ENCODE measurements at regions not wholly inside any gene's neighbourhood (a gene's known extent, or its start where the extent isn't known, plus 50 kb on each side); places are given as distances from the start of the nearest gene placed in this dataset.

DNA sequence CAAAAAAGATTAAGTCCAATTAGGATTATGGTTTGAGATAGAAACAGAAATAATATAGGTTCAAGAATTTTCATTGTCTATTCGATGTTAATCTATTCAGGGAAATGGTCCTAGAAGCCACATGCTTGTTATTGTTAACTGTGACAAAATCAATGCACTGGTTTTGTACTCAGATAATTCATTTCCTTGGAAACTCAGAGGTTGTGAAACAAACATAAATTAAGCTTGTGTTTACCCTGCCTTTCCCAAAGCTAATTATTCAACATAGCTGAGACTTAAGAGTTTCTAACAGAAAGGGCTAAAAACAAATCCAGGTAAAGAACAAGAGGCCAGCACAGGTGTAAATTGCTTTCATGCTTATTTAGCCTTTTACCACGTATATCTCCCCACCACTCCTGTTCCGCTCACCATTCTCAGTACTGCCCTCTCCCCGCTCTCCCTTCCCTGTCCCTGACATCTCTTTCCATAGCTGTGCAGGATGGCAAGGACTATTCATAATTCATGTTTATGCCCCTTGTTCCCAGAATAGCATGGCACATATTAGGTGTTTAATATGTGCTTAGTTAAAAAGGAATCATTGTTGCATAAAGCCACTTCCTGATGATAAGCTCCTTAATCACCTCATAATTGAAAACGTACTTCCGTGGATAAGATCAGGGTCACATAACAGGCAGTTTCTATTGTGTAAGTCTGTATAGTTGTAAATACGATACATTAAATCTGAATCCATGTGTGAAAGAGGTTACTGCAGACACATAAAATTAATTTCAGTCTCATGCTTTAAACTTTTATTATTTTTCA, 131.8 kb upstream of the USP15 start:
- TF ChIP-seq, protein P1, sequence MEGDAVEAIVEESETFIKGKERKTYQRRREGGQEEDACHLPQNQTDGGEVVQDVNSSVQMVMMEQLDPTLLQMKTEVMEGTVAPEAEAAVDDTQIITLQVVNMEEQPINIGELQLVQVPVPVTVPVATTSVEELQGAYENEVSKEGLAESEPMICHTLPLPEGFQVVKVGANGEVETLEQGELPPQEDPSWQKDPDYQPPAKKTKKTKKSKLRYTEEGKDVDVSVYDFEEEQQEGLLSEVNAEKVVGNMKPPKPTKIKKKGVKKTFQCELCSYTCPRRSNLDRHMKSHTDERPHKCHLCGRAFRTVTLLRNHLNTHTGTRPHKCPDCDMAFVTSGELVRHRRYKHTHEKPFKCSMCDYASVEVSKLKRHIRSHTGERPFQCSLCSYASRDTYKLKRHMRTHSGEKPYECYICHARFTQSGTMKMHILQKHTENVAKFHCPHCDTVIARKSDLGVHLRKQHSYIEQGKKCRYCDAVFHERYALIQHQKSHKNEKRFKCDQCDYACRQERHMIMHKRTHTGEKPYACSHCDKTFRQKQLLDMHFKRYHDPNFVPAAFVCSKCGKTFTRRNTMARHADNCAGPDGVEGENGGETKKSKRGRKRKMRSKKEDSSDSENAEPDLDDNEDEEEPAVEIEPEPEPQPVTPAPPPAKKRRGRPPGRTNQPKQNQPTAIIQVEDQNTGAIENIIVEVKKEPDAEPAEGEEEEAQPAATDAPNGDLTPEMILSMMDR (IDR thresholded peaks at IDR 0.05): no peak
- TF ChIP-seq POLR2AphosphoS5 (IDR thresholded peaks at IDR 0.05) (no peak), POLR2A (IDR thresholded peaks at IDR 0.05) (no peak)
- Histone ChIP-seq H3K9me3 (no peaks in the 10 kb centered on the region), H3K36me3 (no peaks in the 10 kb centered on the region), H3K27ac (no peak overlapping the region), H3K4me1 (replicated peaks) (no peaks in the 10 kb centered on the region), H3K4me3 (no peak overlapping the region), H3K27me3 (replicated peaks; ENCODE audit: insufficient read depth) (no peaks in the 10 kb centered on the region)
- WGBS: 36% methylated on average over 7 of the region's 7 CpGs
- no peak for DNase-seq (ENCODE audit: low spot score)
- intact Hi-C loops (cut with DNase I): no loop called here

DNA sequence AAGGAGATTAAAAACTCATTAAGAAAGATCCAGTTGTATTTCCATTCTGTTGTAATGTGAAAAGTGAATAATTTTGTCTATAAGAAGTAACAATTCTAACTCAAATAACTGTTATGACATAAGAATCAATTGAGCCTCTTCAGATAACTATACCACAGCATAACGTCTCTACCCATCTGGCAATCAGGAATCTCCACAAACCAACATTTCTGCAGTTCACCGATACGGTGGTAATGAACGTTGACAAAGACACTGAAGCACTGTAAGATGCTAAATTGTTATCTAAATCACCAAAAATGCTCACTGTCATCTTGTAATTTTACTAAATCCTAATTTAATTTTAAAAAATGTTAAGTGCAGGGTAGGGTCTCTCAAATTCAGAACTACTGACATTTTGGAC, 130.9 kb upstream of the USP15 start:
- Histone ChIP-seq H3K36me3 (no peaks in the 10 kb centered on the region), H3K27me3 (replicated peaks; ENCODE audit: insufficient read depth) (no peaks in the 10 kb centered on the region), H3K4me3 (no peak overlapping the region), H3K9me3 (no peaks in the 10 kb centered on the region), H3K27ac (no peak overlapping the region), H3K4me1 (replicated peaks) (no peaks in the 10 kb centered on the region)
- TF ChIP-seq, protein P1 (IDR thresholded peaks at IDR 0.05): no peak
- no peak for TF ChIP-seq POLR2A (IDR thresholded peaks at IDR 0.05)
- TF ChIP-seq POLR2AphosphoS5 (IDR thresholded peaks at IDR 0.05): no peak
- intact Hi-C loops (cut with DNase I): no loop called here
- 85% methylated on average over 4 of the region's 4 CpGs for WGBS
- no peak for DNase-seq (ENCODE audit: low spot score)

DNA sequence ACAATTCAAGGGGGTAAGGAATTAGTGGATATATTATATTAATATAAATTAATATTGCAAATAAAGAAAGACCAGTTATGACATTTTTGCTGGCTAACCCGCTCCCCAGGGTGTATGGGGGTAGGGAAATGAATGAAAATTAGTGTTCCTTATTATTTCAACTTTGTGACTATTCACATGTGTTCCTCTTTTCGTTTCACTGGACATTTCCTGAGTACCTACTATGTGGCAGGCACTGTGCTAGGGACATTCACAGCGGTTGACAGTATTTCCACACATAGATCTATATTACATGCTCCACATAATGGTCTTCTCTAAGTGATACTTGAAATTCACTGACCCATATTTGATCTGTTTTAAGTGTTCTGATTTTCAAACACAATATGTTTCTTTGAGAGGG, 129.8 kb upstream of the USP15 start:
- intact Hi-C loops (cut with DNase I): no loop called here
- H3K9me3 ChIP-seq: no peaks in the 10 kb centered on the region
- DNase-seq (ENCODE audit: low spot score): no peak
- no peak overlapping the region for H3K27ac ChIP-seq
- no peaks in the 10 kb centered on the region for H3K36me3 ChIP-seq
- H3K27me3 ChIP-seq (replicated peaks; ENCODE audit: insufficient read depth): no peaks in the 10 kb centered on the region
- TF ChIP-seq, protein P1 (IDR thresholded peaks at IDR 0.05): no peak
- no peak for TF ChIP-seq POLR2AphosphoS5 (IDR thresholded peaks at IDR 0.05)
- TF ChIP-seq POLR2A (IDR thresholded peaks at IDR 0.05): no peak
- 80% methylated on average over 3 of the region's 3 CpGs for WGBS
- no peak overlapping the region for H3K4me3 ChIP-seq
- H3K4me1 ChIP-seq (replicated peaks): no peaks in the 10 kb centered on the region

DNA sequence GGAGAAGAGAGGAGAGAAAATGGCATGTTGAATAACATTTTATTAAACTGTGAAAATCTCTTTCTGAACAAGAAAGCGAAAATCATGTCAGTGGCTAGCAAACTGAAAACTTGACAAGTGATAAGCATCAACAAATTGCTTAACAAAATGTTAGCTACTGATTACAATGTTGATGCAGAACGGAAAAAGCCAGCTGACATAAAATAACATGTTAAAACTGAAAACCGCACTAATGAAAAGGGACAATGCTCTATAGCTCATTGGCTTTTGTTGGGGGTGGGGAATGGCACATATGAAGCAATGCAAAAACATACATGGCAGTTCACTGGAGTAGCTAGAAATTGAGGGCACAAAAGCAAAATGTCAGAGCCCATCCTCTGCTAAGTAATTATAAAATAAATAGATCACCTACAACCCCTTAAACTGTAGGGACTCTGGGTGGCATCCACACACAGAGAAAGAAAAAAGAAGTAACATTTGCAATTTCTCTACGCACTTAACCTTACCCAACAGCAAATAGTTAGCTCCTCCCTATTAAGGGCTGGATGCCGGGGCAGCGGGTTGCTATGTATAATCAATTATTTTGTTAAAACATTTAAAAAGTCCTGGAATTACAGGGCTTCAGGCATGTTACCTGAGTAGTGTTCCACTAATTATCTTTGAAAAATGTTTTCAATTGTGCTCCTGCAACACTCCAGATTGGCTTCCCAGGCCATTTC, 129.2 kb upstream of the USP15 start:
- Histone ChIP-seq H3K4me1 (replicated peaks) (no peaks in the 10 kb centered on the region), H3K27ac (no peak overlapping the region), H3K4me3 (no peak overlapping the region), H3K36me3 (no peaks in the 10 kb centered on the region), H3K9me3 (no peaks in the 10 kb centered on the region), H3K27me3 (replicated peaks; ENCODE audit: insufficient read depth) (no peaks in the 10 kb centered on the region)
- DNase-seq (ENCODE audit: low spot score): no peak
- intact Hi-C loops (cut with DNase I): no loop called here
- TF ChIP-seq, protein P1 (IDR thresholded peaks at IDR 0.05): no peak
- TF ChIP-seq POLR2A (IDR thresholded peaks at IDR 0.05) (no peak), POLR2AphosphoS5 (IDR thresholded peaks at IDR 0.05) (no peak)
- 57% methylated on average over 6 of the region's 6 CpGs for WGBS

All from prostate gland (tissue), 2 donors.